ENCODE measurements at regions not wholly inside any gene's neighbourhood (a gene's known extent, or its start where the extent isn't known, plus 50 kb on each side); places are given as distances from the start of the nearest gene placed in this dataset.

- H3K4me3 ChIP-seq = no peak overlapping the region
- intact Hi-C loops (cut with DNase I) = no loop called here
- no peaks in the 10 kb centered on the region for H3K36me3 ChIP-seq
- H3K27ac ChIP-seq = no peak overlapping the region
- no peak for TF ChIP-seq CTCF (IDR thresholded peaks at IDR 0.05)
- TF ChIP-seq POLR2A (IDR thresholded peaks at IDR 0.05) = no peak
- H3K9me3 ChIP-seq = no peaks in the 10 kb centered on the region
- H3K27me3 ChIP-seq = no peaks in the 10 kb centered on the region
- H3K4me1 ChIP-seq = no peaks in the 10 kb centered on the region
- WGBS, 2 donors = 69 to 76% methylated on average over 3 of the region's 3 CpGs
- DNase-seq = no peak
Observed at GRCh38 chr3:34292605-34293300, 494.3 kb downstream of the PDCD6IP start.

DNA sequence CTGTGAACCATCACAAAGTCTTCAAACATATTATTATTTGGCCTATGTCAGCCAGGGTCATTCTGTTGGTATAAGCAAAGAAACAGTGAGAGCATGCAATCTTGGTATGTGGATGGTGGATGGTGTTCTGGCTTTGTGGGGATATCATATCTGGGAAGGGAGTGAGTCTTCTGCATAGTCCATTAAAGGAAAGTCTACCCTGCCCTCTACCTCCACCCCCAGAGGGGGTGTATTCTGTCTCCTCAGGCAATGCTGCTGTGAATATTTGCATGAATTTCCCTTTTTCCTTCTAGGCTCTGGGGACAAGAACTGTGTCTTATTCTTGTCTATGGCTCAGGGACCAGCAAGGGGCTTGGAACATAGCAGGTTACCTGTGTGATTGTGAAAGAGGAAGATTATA lies 495.8 kb downstream of the PDCD6IP start:
- Histone ChIP-seq H3K27ac (no peak overlapping the region), H3K4me1 (no peaks in the 10 kb centered on the region), H3K9me3 (no peaks in the 10 kb centered on the region), H3K36me3 (no peaks in the 10 kb centered on the region), H3K27me3 (no peaks in the 10 kb centered on the region), H3K4me3 (no peak overlapping the region)
- intact Hi-C loops (cut with DNase I) = no loop called here
- no peak for DNase-seq
- TF ChIP-seq POLR2A (IDR thresholded peaks at IDR 0.05) (no peak), CTCF (IDR thresholded peaks at IDR 0.05) (no peak)

DNA sequence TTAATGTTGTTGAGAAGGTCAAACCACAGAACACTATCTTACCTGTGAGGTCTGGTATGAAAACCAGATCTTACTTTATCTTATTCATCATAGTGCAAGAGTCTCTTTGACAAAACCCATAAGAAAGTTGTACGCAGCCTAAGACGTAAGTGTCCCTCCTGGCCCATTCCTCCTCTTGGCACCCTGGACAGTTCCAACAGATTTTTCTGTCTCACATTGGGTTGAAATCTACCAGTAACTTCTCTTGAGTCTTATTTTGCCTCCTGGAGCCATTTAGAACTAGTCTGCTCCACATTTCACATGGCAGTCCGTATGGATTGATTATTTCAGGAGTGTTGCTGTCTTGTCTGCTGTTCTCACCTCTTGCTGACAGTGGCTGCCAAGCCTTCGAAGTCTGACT lies 498.4 kb downstream of the PDCD6IP start:
- H3K4me1 ChIP-seq = no peaks in the 10 kb centered on the region
- intact Hi-C loops (cut with DNase I) = no loop called here
- H3K27me3 ChIP-seq = no peaks in the 10 kb centered on the region
- no peak overlapping the region for H3K4me3 ChIP-seq
- H3K9me3 ChIP-seq = no peaks in the 10 kb centered on the region
- no peak for DNase-seq
- TF ChIP-seq POLR2A (IDR thresholded peaks at IDR 0.05) = no peak
- TF ChIP-seq CTCF (IDR thresholded peaks at IDR 0.05) = no peak
- H3K36me3 ChIP-seq = no peaks in the 10 kb centered on the region
- 74 to 77% methylated on average over 4 of the region's 4 CpGs for WGBS, 2 donors
- no peak overlapping the region for H3K27ac ChIP-seq

GRCh38 chr3:34298653-34299052 lies 500.2 kb downstream of the PDCD6IP start:
- no peaks in the 10 kb centered on the region for H3K27me3 ChIP-seq
- 75 to 84% methylated on average over 2 of the region's 2 CpGs for WGBS, 2 donors
- no peak for TF ChIP-seq CTCF (IDR thresholded peaks at IDR 0.05)
- TF ChIP-seq POLR2A (IDR thresholded peaks at IDR 0.05) = no peak

DNA sequence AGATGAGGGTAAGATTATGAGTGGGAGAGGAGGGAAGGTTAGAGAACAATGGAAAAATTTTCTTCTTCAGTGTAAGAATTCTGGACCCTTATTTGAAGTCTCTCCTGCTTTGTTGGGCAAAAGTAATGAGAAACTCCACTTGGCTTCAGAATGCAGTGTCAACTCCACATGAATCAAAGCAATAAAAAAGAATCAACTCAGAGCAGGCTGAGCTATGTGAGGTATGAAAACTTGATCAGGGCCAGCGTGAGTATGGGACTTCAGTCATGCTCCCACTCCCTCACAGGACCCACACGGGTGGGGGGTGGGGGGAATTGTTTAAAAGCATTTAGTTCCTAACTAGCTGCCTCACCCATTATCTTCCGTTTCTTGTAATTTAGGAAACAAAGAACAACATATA lies 502.2 kb downstream of the PDCD6IP start:
- H3K27me3 ChIP-seq = no peaks in the 10 kb centered on the region
- WGBS, 2 donors = 42 to 45% methylated on average over 3 of the region's 3 CpGs
- H3K4me1 ChIP-seq = no peaks in the 10 kb centered on the region
- no peaks in the 10 kb centered on the region for H3K36me3 ChIP-seq
- no peak overlapping the region for H3K27ac ChIP-seq
- intact Hi-C loops (cut with DNase I) = no loop called here
- no peak for DNase-seq
- TF ChIP-seq CTCF (IDR thresholded peaks at IDR 0.05) = no peak
- TF ChIP-seq POLR2A (IDR thresholded peaks at IDR 0.05) = no peak
- H3K9me3 ChIP-seq = no peaks in the 10 kb centered on the region
- no peak overlapping the region for H3K4me3 ChIP-seq

More at GRCh38 chr3:34298653-34299052, 500.2 kb downstream of the PDCD6IP start:
- no peak overlapping the region for H3K4me3 ChIP-seq
- no peaks in the 10 kb centered on the region for H3K9me3 ChIP-seq
- no peaks in the 10 kb centered on the region for H3K4me1 ChIP-seq
- intact Hi-C loops (cut with DNase I) = no loop called here
- no peak for DNase-seq
- no peaks in the 10 kb centered on the region for H3K36me3 ChIP-seq
- no peak overlapping the region for H3K27ac ChIP-seq

Measured in esophagus squamous epithelium (tissue), 5 donors.